Coronary artery (tissue), 2 donors: ENCODE measurements at regions not wholly inside any gene's neighbourhood (a gene's known extent, or its start where the extent isn't known, plus 50 kb on each side); places are given as distances from the start of the nearest gene placed in this dataset.
"Not testable (repeated sequence)": the region's sequence is repeated elsewhere in the genome, so short reads cannot be mapped to it uniquely, and the experiment has no call there.

Experiments
- DNase-seq: peaks from one replicate; pipeline ENCODE4 v3.0.0-alpha.2; 2017; ENCODE audit warnings: low spot score
- H3K27ac ChIP-seq, 2 donors: fragments of 200-600 bp; sonication (generic); one replicate each; pipeline ENCODE4 v1.5.1; 2016 to 2019
- H3K4me3 ChIP-seq: fragments of 200-600 bp; sonication (generic); 2 replicates; pipeline ENCODE4 v1.5.1; 2016; ENCODE audit warnings: mild to moderate bottlenecking, moderate library complexity
- TF ChIP-seq, protein P1 (sequence below): fragments of 200-600 bp; sonication (generic); IDR thresholded peaks from one replicate; pipeline ENCODE4 v1.5.1; 2019; ENCODE audit warnings: antibody characterized with exemption

DNA sequence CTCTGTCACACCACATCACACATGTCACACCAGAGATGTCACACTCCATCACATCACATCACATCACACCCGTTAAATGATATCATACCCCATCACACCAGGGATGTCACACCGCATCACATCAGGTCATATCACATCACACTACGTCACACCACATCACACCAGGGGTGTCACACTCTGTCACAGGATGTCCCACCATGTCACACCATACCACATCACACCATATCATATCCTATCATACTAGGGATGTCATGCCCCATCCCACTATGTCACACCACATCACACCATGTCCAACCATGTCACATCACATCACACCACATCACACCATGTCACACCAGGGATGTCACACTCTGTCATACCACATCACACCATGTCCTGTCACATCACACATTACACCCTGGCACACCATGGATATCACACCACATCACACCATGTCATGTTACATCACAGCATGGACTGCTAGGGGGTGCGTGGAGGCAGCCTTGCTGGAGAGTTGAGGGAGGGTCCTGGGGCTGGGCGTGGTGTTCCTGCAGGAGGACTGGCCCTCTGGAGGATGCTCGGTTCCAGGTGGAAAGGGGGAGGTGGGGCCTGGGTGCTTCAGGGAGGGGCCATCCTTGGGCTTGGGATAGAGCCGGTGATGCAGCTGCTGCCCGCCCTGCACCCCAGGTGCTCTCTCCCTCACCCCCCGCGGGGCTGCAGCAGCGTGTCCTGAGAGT lies 134.6 kb downstream of the TMEM121 start:
- H3K27ac ChIP-seq: no peak overlapping the region
- H3K4me3 ChIP-seq: no peak overlapping the region
- no peak for DNase-seq
- TF ChIP-seq, protein P1, sequence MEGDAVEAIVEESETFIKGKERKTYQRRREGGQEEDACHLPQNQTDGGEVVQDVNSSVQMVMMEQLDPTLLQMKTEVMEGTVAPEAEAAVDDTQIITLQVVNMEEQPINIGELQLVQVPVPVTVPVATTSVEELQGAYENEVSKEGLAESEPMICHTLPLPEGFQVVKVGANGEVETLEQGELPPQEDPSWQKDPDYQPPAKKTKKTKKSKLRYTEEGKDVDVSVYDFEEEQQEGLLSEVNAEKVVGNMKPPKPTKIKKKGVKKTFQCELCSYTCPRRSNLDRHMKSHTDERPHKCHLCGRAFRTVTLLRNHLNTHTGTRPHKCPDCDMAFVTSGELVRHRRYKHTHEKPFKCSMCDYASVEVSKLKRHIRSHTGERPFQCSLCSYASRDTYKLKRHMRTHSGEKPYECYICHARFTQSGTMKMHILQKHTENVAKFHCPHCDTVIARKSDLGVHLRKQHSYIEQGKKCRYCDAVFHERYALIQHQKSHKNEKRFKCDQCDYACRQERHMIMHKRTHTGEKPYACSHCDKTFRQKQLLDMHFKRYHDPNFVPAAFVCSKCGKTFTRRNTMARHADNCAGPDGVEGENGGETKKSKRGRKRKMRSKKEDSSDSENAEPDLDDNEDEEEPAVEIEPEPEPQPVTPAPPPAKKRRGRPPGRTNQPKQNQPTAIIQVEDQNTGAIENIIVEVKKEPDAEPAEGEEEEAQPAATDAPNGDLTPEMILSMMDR: no peak

DNA sequence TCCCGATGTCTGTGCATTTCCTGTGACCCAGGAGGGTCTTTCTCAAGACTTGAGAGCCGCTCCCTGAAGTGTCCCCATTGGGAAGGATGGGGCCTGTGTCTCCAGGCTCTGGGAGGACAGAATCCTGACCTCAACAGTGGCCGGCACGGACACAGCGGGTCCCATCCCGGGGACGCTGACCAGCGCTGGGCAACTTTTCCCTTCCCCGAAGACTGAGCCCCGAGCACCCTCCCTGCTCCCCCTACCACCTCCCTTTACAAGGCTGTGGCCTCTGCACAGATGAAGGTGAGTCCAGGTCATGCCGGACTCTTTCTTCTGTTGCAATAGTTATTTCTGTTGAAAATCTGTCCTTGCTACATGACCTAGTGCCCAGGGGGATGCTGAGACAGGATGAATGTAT lies 135.7 kb downstream of the TMEM121 start:
- H3K4me3 ChIP-seq, H3K27ac ChIP-seq, DNase-seq: not testable (repeated sequence)

DNA sequence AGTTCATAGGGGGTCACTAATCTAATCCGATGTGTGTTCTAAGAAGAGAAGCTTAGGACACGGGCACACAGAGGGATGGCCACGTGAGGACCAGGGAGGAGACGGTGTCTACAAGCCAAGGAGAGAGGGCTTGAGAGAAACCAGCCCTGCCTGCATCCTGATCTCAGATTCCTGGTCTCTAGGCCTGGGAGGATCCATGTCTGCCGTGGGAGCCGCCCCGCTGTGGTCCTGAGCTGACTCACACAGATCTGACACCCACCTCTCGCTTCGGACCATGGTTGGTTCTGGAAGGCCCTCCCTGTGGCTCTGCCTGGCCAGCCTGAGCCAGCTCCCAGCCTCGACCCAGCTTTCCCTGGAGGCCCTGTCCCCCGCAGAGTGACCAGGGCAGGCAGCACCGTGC lies 136.2 kb downstream of the TMEM121 start:
- not testable (repeated sequence) for DNase-seq, H3K27ac ChIP-seq, H3K4me3 ChIP-seq

DNA sequence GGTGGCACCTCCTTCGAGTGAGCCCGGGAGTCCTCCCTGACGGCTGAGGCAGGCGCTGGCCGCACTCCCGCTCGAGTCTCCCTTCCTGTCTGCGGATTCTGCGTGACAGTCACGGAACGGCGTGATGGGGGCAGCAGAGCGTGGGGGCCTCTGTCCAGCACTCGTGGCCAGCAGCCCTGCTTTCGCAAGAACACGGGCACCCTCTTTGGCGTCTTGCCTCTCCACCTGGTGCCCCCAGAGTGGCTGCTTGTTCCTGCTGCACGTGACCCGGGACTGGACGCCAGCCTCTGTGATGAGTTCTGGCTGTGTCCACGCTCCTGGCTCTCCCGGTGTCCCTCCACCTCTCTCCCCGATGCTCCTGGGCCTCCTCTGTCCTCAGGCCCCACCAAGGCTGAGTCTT lies 136.9 kb downstream of the TMEM121 start:
- not testable (repeated sequence) for H3K27ac ChIP-seq, DNase-seq, H3K4me3 ChIP-seq

DNA sequence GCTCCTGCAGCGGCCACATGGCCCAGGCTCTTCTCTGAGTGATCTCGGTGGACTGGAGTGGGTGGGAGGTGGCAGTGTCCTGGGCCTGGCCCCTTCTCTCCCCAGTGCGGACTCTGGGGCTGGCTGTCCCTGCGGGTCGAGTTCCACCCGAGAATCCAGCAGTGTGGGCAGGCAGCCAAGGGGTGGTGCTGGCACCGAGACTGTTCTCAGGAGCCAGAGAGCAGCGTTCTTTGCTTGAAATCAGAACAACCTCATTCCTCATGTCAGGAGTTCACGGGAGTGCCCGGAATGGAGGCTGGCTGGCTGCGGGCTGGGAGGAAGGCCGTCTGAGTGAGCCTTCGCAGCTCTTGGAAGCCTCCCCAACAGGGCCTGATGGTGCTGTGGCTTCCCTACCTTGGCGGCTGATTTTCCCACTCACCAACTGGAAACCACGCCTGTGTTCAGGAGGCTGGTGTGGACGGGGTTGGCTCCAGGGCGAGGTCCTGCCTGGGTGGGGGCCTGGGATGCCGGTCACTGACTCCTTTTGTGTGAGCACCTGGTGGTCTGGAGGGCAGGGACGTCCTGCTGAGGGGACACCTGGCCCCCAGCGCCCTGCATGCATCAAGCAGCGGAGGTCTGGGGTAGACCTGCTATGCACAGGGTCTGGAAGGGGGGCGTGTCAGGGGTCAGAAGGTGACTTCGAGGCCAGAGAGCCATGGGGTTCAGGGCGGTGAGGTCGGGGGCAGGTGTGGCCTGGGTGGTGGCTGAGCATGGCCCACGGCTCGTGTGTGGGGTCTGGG lies 137.6 kb downstream of the TMEM121 start:
- DNase-seq, H3K4me3 ChIP-seq: not testable (repeated sequence)
- H3K27ac ChIP-seq: peak overlapping the region in 1 of 2 donors; percentile 23

DNA sequence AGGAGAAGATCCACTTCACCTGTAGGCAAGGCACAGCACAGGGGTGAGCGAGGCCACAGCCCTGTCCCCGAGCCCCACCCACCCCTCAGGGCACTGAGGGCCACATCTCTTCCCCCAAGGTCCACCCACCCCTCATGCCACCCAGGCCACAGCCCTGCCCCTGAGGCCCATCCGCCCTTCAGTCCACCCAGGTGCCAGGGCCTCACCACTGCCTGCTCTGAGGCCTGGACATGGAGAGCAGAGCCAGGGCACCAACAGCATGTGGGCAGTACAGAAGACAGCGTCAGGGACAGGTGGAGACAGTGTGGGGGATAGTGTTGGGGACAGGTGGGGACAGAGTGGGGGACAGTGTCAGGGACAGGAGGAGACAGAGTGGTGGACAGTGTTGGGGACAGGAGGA lies 138.3 kb downstream of the TMEM121 start:
- H3K27ac ChIP-seq: peak overlapping the region in 1 of 2 donors; percentile 23
- TF ChIP-seq, protein P1: no peak
- no peak overlapping the region for H3K4me3 ChIP-seq
- no peak for DNase-seq

DNA sequence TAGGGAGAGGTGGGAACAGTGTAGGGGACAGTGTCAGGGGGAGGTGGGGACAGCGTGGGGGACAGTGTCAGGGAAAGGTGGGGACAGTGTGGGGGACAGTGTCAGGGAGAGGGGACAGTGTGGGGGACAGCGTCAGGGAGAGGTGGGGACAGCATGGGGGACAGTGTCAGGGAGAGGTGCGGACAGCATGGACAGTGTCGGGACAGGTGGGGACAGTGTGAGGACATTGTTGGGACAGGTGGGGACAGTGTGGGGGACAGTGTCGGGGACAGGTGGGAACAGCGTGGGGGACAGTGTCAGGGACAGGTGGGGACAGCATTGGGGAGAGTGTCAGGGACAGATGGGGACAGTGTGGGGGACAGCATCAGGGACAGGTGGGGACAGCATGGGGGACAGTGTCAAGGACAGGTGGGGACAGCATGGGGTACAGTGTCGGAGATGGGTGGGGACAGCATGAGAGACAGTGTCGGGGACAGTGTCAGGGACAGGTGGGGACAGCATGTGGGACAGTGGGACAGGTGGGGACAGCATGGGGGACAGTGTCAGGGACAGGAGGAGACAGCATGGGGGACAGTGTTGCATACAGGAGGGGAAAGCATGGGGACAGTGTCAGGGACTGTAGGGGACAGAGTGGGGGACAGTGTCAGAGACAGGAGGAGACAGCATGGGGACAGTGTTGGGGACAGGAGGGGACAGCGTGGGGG lies 139.0 kb downstream of the TMEM121 start:
- Histone ChIP-seq H3K4me3 (no peak overlapping the region), H3K27ac (no peak overlapping the region)
- TF ChIP-seq, protein P1: no peak
- no peak for DNase-seq

DNA sequence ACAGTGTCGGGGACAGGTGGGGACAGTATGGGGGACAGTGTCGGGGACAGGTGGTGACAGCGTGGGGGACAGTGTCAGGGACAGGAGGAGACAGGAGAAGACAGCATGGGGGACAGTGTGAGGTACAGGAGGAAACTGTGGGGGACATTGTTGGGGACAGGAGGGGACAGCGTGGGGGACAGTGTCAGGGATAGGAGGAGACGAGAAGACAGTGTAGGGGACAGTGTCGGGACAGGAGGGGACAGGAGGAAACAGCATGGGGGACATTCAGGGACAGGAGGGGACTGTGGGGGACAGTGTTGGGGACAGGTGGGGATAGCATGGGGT lies 139.5 kb downstream of the TMEM121 start:
- H3K27ac ChIP-seq: no peak overlapping the region
- no peak overlapping the region for H3K4me3 ChIP-seq
- TF ChIP-seq, protein P1: no peak
- DNase-seq: no peak

DNA sequence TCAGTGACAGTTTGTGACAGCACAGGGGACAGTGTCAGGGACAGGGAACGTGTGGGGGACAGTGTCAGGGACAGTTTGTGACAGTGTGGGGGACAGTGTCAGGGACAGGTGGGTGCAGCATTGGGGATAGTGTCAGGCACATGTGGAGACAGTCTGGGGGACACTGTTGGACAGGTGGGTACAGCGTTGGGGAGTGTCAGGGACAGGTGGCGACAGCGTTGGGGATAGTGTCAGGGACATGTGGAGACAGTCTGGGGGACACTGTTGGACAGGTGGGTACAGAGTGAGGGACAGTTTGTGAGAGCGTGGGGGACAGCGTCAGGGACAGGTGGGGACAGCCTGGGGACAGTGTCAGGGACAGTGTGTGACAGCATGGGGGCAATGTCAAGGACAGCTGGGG lies 140.0 kb downstream of the TMEM121 start:
- Histone ChIP-seq H3K4me3 (no peak overlapping the region), H3K27ac (no peak overlapping the region)
- TF ChIP-seq, protein P1: no peak
- no peak for DNase-seq

DNA sequence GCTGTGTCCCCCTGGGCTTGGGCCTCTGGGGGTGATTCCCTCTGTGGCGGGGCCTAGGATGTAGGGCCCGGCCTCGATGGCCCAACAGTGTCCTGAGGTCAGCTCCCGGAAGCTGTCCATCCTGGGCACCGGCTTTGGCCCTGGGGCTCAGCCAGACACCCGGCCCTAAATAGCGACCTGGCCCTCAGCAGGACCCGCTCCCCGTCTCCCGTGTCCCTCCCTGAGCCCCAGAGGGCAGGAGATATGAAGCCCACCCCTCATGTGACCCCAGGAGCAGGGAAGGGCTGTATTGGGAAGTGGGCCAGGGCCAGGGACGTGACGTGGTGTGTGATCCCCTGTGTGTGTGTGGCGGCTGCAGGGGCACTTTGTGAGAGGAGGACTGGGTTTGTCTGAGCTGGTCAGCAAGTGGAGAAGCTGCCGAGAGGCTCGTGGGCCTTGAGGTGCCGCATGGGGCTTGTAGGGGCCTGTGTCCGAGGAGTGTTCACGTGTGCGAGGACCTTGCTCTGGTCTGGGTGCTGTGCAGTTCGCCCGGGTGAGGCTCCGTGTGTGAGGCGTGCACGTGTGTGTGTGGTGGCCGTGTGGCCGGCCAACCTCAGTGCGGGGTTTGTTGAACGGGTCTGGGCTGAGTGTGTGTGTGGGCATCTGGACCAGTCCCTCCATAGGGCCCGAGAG lies 140.7 kb downstream of the TMEM121 start:
- not testable (repeated sequence) for DNase-seq, H3K4me3 ChIP-seq, H3K27ac ChIP-seq

DNA sequence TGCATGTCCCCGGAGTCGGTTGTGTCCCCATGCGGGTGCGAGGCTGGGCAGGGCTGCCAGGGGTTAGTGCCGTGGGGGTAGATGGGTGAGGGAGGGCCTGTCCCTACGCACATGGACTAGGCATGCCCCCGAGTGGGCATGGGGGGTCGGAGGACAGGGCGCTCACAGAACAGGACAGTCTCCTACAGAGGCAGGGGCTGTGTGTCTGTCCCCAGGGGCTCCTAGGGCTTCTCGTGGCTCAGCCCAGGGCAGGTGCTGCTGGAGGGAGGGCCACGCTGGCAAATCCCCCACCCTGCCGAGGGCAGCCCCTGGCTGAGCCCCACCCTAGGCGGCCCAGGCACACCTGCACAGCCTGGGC lies 141.3 kb downstream of the TMEM121 start:
- DNase-seq, H3K27ac ChIP-seq, H3K4me3 ChIP-seq: not testable (repeated sequence)

DNA sequence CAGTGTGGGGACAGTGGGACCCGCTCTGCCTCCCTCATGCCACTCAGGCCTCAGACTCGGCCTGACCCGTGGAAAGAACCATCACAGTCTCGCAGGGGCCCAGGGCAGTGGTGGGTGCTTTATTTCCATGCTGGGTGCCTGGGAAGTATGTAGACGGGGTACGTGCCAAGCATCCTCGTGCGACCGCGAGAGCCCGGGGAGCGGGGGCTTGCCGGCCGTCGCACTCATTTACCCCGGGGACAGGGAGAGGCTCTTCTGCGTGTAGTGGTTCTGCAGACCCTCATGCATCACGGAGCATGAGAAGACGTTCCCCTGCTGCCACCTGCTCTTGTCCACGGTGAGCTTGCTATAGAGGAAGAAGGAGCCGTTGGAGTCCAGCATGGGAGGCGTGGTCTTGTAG lies 141.6 kb downstream of the TMEM121 start:
- not testable (repeated sequence) for H3K27ac ChIP-seq, H3K4me3 ChIP-seq, DNase-seq
